ENCODE measurements at regions not wholly inside any gene's neighbourhood (a gene's known extent, or its start where the extent isn't known, plus 50 kb on each side); places are given as distances from the start of the nearest gene placed in this dataset.

DNA sequence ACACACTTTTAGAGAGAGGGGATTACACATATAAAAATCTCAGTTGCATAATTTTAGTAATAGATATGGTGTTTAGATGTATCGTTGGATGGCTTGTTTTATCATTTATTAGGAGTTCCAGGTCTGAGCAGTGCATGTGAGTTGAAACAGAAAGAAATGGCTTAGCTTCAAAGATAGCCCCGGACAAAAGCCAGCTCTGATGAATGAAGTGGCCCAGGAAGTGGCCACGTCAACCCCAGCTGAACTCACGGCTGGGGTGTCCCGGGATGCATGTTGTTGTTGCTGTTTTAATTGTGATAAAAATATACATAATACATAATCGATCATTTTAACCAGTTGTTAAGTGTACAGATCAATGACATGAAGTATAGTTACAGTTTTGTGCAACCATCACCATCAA lies 1513.6 kb downstream of the BRD1 start:
- DNase-seq (ENCODE audit: low read depth, low spot score): no peak
- in situ Hi-C loops (cut with HindIII; ENCODE audit: low pct_unique_long_range_greater_than_20kb, low sequenced_read_pairs): no loop called here

DNA sequence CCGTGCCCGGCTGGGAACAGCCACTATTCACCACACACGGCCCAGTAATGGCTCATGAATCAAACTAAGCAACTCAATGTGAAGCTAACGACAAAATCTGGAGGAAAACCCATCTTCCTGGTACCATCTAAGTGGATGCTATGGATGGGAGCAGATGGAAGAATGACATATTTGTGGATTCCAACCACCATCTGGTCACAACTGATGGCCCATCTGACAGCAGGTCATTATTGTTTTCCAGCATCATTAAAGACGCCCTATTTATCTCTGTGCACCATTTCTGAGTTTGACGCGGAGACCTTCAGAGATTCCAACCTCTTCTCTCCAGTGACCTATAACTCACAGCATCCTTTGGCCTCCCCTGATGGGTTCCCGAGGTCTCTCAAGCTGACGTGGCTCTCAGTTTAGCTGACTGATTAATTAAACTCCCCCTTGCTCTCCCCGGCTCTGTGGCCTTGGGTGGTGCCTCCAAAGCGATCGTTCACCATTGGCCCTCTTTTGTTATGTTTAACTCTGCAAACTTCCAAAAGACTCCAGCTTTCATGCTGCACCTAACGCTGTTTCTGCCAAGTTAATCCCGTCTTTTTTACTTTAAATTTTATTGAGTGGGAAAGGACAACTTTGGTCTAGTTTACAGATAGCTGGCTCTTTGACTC lies 1514.4 kb downstream of the BRD1 start:
- DNase-seq (ENCODE audit: low read depth, low spot score): no peak
- in situ Hi-C loops (cut with HindIII; ENCODE audit: low pct_unique_long_range_greater_than_20kb, low sequenced_read_pairs): no loop called here

- no peak for DNase-seq (ENCODE audit: low read depth, low spot score)
- in situ Hi-C loops (cut with HindIII; ENCODE audit: low pct_unique_long_range_greater_than_20kb, low sequenced_read_pairs): no loop called here
Observed at GRCh38 chr22:48310740-48311139, 1516.9 kb downstream of the BRD1 start.

DNA sequence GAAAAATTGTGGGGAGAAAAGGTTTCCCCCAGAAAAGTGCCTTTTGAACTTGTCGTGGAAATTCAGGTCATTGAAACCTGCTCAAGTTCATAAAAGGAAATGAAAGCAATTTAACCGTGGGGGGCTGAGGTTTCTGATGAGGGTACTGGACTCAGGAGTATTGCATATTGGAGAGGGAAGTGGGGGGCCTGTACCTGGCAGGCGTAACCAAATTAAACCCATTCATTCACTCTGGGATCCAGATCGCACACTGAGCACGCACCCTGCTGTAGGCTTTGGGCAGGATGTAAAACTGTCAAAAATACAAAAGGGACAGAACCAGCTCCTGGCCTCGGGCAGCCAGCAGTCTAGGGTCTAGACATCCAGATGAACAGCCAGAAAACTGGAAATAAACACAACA lies 1517.4 kb downstream of the BRD1 start:
- in situ Hi-C loops (cut with HindIII; ENCODE audit: low pct_unique_long_range_greater_than_20kb, low sequenced_read_pairs): no loop called here
- no peak for DNase-seq (ENCODE audit: low read depth, low spot score)

- no peak for DNase-seq (ENCODE audit: low read depth, low spot score)
- in situ Hi-C loops (cut with HindIII; ENCODE audit: low pct_unique_long_range_greater_than_20kb, low sequenced_read_pairs): no loop called here
Observed at GRCh38 chr22:48309836-48310235, 1517.8 kb downstream of the BRD1 start.

DNA sequence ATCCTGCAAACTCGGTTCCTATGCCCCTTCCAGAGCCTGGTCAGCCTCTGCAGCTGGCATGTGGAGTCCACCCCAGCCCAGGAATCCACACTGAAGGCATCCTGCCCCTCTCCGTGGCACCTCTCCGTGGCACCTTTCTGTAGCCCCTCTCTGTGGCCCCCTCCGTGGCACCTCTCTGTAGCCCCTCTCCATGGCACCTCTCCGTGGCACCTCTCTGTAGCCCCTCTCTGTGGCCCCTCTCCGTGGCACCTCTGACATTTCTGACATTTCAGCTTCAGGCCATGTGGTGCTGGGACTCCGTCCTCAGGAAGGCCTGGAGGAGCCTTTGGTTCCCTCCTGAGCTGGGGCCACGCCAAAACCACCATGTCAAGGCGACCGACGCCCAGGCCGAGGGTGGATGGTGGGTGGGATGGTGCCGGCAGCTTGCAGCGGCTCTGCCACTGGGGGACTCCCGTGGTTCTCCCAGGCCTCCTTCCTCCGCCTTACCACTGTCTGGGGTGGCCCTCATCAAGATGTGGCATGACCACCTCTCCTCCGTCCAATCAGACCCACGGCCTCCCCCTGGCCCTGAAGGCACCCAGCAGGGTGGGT lies 1518.5 kb downstream of the BRD1 start:
- in situ Hi-C loops (cut with HindIII; ENCODE audit: low pct_unique_long_range_greater_than_20kb, low sequenced_read_pairs): no loop called here
- DNase-seq (ENCODE audit: low read depth, low spot score): no peak

DNA sequence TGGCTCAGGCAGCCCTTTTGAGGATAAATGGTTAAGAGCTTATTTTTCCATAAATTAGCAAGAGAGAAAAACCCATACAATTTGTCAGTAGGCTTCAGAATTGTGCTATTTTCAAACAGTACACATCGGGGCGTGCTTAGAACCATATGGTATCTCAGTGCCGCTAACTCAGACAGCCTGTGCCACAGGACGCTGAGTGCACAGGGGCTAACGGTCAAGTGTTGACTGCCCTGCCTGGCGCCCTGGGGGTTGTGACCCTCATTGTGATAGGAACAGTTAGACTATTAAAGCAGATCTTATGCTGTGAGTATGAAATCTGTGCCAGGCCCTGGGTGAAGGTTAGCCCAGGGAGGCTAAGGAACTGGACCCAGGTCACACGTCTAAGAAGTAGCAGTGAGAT lies 1519.7 kb downstream of the BRD1 start:
- DNase-seq (ENCODE audit: low read depth, low spot score): no peak
- in situ Hi-C loops (cut with HindIII; ENCODE audit: low pct_unique_long_range_greater_than_20kb, low sequenced_read_pairs): no loop called here

GRCh38 chr22:48306785-48307510 lies 1520.7 kb downstream of the BRD1 start:
- in situ Hi-C loops (cut with HindIII; ENCODE audit: low pct_unique_long_range_greater_than_20kb, low sequenced_read_pairs): no loop called here

DNA sequence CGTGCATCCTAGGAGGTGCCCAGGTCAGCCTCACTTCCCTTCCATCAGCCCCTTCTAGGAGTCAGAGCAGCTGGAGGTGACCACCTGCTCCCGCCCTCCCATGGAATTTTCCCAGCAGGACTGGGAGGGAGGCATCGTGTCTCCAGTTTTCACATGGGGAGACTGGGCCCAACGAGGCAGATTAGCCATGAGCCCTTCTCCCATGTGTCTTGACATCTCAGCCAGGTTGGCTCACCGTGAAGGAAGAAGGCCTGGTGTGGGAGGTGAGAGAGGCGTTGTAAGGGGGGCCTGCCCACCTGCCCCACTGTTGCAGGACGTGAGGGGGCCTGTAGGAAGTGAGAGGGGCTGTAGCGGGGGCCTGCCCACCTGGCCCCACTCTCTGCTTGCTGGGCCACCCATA lies 1521.4 kb downstream of the BRD1 start:
- no peak for DNase-seq (ENCODE audit: low read depth, low spot score)
- in situ Hi-C loops (cut with HindIII; ENCODE audit: low pct_unique_long_range_greater_than_20kb, low sequenced_read_pairs): no loop called here

More at GRCh38 chr22:48306785-48307510, 1520.7 kb downstream of the BRD1 start:
- DNase-seq (ENCODE audit: low read depth, low spot score): no peak

- in situ Hi-C loops (cut with HindIII; ENCODE audit: low pct_unique_long_range_greater_than_20kb, low sequenced_read_pairs): no loop called here
- DNase-seq (ENCODE audit: low read depth, low spot score): no peak
Observed at GRCh38 chr22:48305726-48306235, 1521.9 kb downstream of the BRD1 start.

GRCh38 chr22:48303369-48303725 lies 1524.3 kb downstream of the BRD1 start:
- no peak for DNase-seq (ENCODE audit: low read depth, low spot score)
- in situ Hi-C loops (cut with HindIII; ENCODE audit: low pct_unique_long_range_greater_than_20kb, low sequenced_read_pairs): no loop called here

GRCh38 chr22:48302657-48303368 lies 1524.9 kb downstream of the BRD1 start:
- no peak for DNase-seq (ENCODE audit: low read depth, low spot score)
- in situ Hi-C loops (cut with HindIII; ENCODE audit: low pct_unique_long_range_greater_than_20kb, low sequenced_read_pairs): no loop called here

DNA sequence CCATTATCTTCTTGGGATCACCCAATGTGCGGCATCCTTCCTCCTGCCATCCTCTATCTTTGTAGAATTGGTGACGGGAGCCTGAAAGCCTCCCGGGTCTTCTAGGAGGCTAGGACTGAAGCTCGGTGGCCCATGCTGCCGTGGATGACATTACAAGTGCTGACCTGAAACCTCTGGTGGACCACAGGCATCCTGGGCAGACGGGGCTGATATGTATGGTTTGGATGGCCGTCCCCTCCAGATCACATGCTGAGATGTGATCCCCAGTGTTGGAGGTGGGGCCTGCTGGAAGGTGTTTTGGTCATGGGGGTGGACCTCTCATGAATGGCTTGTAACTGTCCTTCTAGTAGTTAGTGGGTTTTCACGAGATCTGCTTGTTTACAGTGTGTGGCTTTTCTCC lies 1525.8 kb downstream of the BRD1 start:
- no peak for DNase-seq (ENCODE audit: low read depth, low spot score)
- in situ Hi-C loops (cut with HindIII; ENCODE audit: low pct_unique_long_range_greater_than_20kb, low sequenced_read_pairs): no loop called here

- no peak for DNase-seq (ENCODE audit: low read depth, low spot score)
- in situ Hi-C loops (cut with HindIII; ENCODE audit: low pct_unique_long_range_greater_than_20kb, low sequenced_read_pairs): no loop called here
Observed at GRCh38 chr22:48301421-48301820, 1526.3 kb downstream of the BRD1 start.

GRCh38 chr22:48300877-48301276 lies 1526.8 kb downstream of the BRD1 start:
- no peak for DNase-seq (ENCODE audit: low read depth, low spot score)
- in situ Hi-C loops (cut with HindIII; ENCODE audit: low pct_unique_long_range_greater_than_20kb, low sequenced_read_pairs): no loop called here

DNA sequence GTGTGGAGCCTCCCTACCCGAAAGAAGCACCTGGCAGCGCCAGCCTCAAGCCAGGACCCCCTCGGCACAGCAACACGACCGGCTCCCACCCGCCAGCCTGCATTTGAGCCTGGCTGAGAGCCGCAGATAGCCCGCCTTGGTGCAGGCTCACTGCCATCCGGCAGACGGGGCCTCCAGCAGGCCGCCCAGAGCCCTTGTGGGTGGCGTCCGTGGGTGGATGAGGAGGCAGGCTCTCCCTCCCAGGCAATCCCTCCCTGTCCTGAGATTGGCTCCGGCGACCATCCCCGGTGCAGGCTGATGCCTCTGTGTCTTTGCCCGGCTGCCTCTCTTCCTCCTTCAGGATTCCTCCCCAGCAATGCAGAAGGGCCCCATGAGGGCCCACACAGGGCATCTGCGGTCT lies 1527.9 kb downstream of the BRD1 start:
- in situ Hi-C loops (cut with HindIII; ENCODE audit: low pct_unique_long_range_greater_than_20kb, low sequenced_read_pairs): no loop called here
- no peak for DNase-seq (ENCODE audit: low read depth, low spot score)

DNA sequence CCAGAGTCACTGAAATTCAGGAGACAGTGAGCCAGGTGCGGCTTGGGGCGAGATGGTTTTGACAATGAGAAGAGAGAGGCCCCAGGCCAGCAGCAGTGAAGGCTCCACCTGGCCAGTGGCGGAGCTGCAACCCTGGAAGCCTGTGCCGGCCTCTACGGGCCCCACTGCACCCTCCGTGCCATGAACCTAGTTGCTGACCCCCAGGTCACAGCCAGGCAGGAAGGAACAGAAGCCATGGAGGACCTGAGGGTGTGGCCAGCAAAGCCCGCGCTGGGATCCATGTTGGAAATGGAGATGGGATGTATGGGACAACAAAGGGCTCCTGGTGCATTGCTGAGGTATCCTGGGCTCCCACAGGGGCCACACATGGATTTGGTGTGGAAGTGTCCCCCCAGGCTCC lies 1528.5 kb downstream of the BRD1 start:
- in situ Hi-C loops (cut with HindIII; ENCODE audit: low pct_unique_long_range_greater_than_20kb, low sequenced_read_pairs): no loop called here
- no peak for DNase-seq (ENCODE audit: low read depth, low spot score)

GRCh38 chr22:48297296-48297695 lies 1530.4 kb downstream of the BRD1 start:
- DNase-seq (ENCODE audit: low read depth, low spot score): no peak
- in situ Hi-C loops (cut with HindIII; ENCODE audit: low pct_unique_long_range_greater_than_20kb, low sequenced_read_pairs): no loop called here

Data from SK-MEL-5 (cell line).